Spinal cord (tissue), 9 donors: ENCODE measurements at regions not wholly inside any gene's neighbourhood (a gene's known extent, or its start where the extent isn't known, plus 50 kb on each side); places are given as distances from the start of the nearest gene placed in this dataset.

Source experiments
- DNase-seq, 6 donors: peaks; one replicate each; pipeline versions ENCODE4 v3.0.0 to v3.0.0-alpha.2; 2013 to 2015; ENCODE audit warnings: low spot score in 6 of 6, low read depth in 4 of 6
- H3K27ac ChIP-seq: one replicate; pipeline ENCODE4 v1.5.1; 2013; ENCODE audit warnings: low read depth, low read length, control low read depth
- H3K27me3 ChIP-seq: one replicate; pipeline ENCODE4 v1.6.1; 2013; ENCODE audit warnings: low read length; ENCODE audit not compliant: control insufficient read depth, insufficient read depth
- H3K36me3 ChIP-seq: one replicate; pipeline ENCODE4 v1.6.1; 2013; ENCODE audit warnings: low read length; ENCODE audit not compliant: control insufficient read depth, insufficient read depth
- H3K4me1 ChIP-seq: one replicate; pipeline ENCODE4 v1.6.1; 2013; ENCODE audit warnings: low read length; ENCODE audit not compliant: control insufficient read depth, insufficient read depth
- H3K4me3 ChIP-seq: one replicate; pipeline ENCODE4 v1.5.1; 2013; ENCODE audit warnings: low read depth, low read length, control low read depth
- H3K9me3 ChIP-seq: one replicate; pipeline ENCODE4 v1.6.1; 2013; ENCODE audit warnings: low read length; ENCODE audit not compliant: control insufficient read depth, insufficient read depth
- WGBS: methylation state at CpG from one replicate; pipeline ENCODE4 v1.1.5; 2013; ENCODE audit warnings: missing lambda C conversion rate; ENCODE audit not compliant: insufficient coverage; 5-methylcytosine and 5-hydroxymethylcytosine counted together
- donor health status: healthy.

DNA sequence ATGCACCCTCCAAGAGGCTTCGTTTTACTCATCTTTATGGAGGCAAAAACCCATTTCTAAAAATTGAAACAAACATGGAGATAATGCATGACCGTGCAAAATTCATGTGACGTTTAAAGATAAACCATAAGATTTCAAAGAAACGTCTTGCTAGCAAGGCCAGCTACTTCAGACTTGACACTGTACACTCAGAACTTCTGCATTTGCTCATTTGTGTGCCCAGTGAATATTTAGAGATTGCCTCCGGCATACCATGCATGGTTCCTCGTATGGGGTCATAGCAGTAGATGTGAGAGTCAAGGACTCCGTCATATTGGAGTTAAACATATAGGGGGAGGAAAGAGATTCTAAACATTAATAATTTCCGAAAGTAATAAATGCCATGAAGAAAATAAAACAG is 78.6 kb upstream of the NEURL1B start:
- no peak for DNase-seq
- Histone ChIP-seq H3K4me3 (no peak overlapping the region), H3K27ac (no peak overlapping the region), H3K9me3 (no peaks in the 10 kb centered on the region), H3K4me1 (peaks cover 18% of the 10 kb centered on the region), H3K36me3 (no peaks in the 10 kb centered on the region), H3K27me3 (no peaks in the 10 kb centered on the region)
- 100% methylated on average over 4 of the region's 8 CpGs for WGBS

DNA sequence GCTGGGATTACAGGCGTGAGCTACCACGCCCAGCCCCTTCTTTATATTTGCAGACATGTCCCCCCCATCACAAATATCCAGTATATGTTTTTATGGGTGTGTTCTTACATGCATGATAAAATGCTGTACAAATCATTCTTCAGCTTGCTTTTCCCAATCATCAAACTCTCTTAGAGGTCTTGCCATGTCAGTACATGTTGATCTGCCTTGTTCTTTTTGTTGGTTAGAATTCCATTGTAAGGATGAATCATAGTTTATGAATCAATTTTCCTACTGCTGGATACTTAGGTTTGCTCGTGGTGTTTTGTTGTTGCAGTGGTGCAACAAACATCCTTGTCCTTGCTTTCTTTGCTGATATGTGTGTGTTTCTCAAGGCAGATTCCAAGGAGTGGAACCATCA is 79.9 kb upstream of the NEURL1B start:
- Histone ChIP-seq H3K27ac (no peak overlapping the region), H3K27me3 (no peaks in the 10 kb centered on the region), H3K4me1 (peaks cover 29% of the 10 kb centered on the region), H3K36me3 (no peaks in the 10 kb centered on the region), H3K9me3 (no peaks in the 10 kb centered on the region), H3K4me3 (no peak overlapping the region)
- DNase-seq = no peak
- no CpG with 5 or more reads among the region's 3 CpGs for WGBS

DNA sequence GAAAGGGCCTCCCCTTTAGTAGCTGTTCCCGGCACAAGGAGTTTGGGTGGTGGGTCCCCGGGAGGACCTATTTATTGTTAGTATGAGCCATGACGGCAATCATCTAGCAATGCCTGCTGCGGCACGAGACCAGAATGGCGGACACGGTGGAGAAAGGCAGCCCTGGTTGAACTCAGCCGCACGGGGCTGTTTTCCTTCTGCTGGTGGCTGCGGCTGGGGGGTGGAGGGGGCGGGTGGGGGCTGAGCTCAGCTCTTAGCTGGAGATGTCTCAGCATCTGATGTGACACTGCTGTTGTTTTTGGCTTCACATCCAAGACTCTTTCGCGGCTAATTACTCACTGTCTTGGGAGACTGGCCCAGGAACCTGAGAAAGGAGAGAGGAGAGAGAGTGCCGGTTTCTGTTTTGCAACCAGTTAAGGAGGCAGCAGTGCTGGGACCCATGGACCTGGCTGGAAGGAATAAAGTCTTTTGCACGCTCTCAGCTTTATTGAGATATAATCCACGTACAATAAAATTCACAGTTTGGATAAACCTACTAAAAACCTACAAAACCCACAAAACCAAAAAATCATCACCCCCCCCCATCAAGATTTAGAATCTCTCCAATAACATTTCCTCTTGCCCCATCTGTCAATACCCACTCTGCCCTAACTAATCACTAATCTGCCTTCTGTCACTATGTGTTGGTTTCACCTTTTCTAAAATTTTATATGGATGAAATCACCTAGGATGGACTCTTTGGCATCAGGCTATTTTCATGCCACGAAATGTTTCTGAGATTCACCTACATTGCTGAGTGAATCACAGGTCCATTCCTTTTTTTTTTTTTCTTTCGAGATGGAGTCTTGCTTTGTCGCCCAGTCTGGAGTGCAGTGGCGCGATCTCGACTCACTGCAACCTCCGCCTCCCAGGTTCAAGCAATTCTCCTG is 81.8 kb upstream of the NEURL1B start:
- peak in 3 of 6 donors; percentile 12 to 80 (median 72) for DNase-seq
- no peak overlapping the region for H3K27ac ChIP-seq
- no peaks in the 10 kb centered on the region for H3K27me3 ChIP-seq
- 48% methylated on average over 17 of the region's 23 CpGs for WGBS
- H3K4me1 ChIP-seq = peaks cover 26% of the 10 kb centered on the region
- H3K4me3 ChIP-seq = no peak overlapping the region
- no peaks in the 10 kb centered on the region for H3K36me3 ChIP-seq
- no peaks in the 10 kb centered on the region for H3K9me3 ChIP-seq

GRCh38 chr5:172558076-172558976 is 82.7 kb upstream of the NEURL1B start:
- Histone ChIP-seq H3K27ac (no peak overlapping the region), H3K36me3 (no peaks in the 10 kb centered on the region), H3K9me3 (no peaks in the 10 kb centered on the region), H3K4me3 (no peak overlapping the region), H3K4me1 (peaks cover 30% of the 10 kb centered on the region), H3K27me3 (no peaks in the 10 kb centered on the region)
- DNase-seq = no peak
- 67% methylated on average over 15 of the region's 17 CpGs for WGBS

DNA sequence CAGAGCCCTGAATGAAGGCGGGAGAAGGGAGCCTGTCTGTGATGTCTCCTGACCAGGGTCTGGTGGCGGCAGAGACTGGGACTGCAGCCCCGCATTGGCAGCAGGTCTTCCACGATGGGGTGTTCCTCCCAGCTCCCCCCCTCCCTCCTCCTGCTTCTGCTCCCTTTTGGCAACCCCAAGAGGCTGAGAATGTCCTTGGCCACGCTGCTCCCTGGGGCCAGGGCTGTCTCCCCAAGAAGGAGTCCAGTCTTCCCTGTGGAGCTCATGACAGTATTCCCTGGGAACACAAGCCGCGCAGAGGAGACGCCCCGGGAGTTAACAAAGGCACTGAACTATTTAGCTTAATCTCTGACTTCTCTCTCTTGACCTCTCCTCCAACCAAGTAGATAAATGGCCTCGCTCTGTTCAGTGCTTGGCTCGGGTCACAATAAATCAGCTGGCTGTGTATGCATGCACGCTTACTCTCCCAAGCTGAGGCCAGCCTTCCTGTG is 84.0 kb upstream of the NEURL1B start:
- peak in 3 of 6 donors; percentile 15 to 75 (median 63) for DNase-seq
- Histone ChIP-seq H3K36me3 (no peaks in the 10 kb centered on the region), H3K27ac (peak overlapping the region; percentile 25), H3K9me3 (no peaks in the 10 kb centered on the region), H3K4me3 (no peak overlapping the region), H3K27me3 (no peaks in the 10 kb centered on the region), H3K4me1 (peaks cover 30% of the 10 kb centered on the region)
- WGBS = 16% methylated on average over 11 of the region's 12 CpGs

DNA sequence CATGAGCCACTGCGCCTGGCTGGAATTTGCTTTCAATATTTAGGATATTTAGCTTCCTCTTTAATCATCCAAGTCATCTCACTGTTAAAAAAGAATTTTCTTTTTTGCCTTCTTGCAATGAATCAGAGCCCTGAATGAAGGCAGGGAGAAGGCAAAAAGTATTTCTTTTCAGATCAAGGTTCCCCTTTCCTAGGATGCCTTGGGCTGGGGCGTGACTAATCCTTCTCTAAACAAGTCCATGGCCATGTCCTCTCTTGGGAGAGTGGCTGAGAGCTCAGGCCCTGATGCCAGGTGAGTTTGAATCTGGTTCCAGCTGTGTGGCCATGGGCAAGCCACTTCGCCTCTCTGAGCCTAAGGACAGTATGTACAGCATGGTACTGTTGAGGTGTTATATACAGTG is 84.8 kb upstream of the NEURL1B start:
- Histone ChIP-seq H3K9me3 (no peaks in the 10 kb centered on the region), H3K4me3 (no peak overlapping the region), H3K36me3 (no peaks in the 10 kb centered on the region), H3K27ac (no peak overlapping the region), H3K27me3 (no peaks in the 10 kb centered on the region), H3K4me1 (peaks cover 30% of the 10 kb centered on the region)
- no CpG with 5 or more reads among the region's 3 CpGs for WGBS
- no peak for DNase-seq

DNA sequence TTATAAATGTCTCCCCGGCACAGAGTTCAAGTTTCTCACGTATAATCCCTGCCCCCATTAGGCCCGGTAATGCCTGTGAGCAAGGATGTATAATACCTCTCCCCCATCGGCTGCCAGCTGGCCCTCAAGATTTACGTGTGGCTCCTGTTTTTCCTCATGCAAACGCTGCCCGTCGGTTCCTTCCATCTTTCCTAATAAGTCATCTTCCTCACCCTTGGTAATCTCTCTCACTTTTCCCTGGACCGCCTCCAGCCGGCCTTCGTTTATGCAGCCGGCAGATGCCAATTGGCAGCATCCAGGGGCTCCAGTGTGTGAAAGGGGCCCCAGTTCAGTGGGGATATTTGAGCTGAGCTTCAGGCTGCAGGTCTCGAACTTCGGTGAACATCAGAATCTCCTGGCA is 86.5 kb upstream of the NEURL1B start:
- no peaks in the 10 kb centered on the region for H3K36me3 ChIP-seq
- no peak overlapping the region for H3K27ac ChIP-seq
- DNase-seq = no peak
- H3K9me3 ChIP-seq = no peaks in the 10 kb centered on the region
- no peak overlapping the region for H3K4me3 ChIP-seq
- peaks cover 34% of the 10 kb centered on the region for H3K4me1 ChIP-seq
- WGBS = 70% methylated on average over 14 of the region's 14 CpGs
- no peaks in the 10 kb centered on the region for H3K27me3 ChIP-seq

DNA sequence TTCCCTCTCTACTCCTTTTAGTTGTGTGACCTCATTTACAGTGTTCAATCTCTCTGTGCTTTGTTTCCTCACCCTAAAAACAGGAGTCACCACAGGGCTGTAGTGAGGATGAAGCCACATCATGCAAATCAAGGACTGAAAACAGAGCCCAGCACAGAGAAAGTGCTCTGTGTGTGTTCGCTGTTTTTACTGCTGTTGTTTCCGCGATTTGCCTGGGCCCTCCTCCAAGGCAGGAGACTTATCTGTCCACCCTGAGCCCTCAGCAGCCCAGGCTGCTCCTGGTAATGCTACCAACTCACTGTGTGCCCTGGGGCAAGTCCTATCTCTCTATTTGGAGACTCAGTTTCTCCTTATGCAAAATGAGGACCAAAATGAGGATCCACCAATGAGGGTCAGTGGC is 87.2 kb upstream of the NEURL1B start:
- Histone ChIP-seq H3K27me3 (no peaks in the 10 kb centered on the region), H3K36me3 (no peaks in the 10 kb centered on the region), H3K27ac (no peak overlapping the region), H3K4me1 (peaks cover 36% of the 10 kb centered on the region), H3K4me3 (no peak overlapping the region), H3K9me3 (no peaks in the 10 kb centered on the region)
- no peak for DNase-seq
- WGBS = 40% methylated on average over 3 of the region's 3 CpGs

DNA sequence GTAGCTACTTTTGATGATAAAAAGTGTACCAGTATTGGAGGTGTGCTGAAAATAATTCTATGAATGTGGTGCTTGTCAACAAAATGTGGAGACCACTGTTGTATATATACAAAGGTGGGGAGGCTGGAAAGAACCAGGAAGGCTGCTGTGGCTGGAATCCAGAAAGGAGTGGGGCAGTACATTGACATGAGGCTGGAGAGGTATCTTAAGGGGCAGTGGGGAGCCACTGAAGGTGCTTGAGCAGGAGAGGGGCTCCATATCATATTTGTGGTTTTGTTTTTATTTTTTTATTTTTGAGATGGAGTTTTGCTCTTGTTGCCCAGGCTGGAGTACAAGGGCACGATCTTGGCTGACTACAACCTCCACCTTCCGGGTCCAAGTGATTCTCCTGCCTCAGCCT is 87.9 kb upstream of the NEURL1B start:
- DNase-seq = no peak
- peaks cover 33% of the 10 kb centered on the region for H3K4me1 ChIP-seq
- 83% methylated on average over 1 of the region's 2 CpGs for WGBS
- no peaks in the 10 kb centered on the region for H3K36me3 ChIP-seq
- no peak overlapping the region for H3K27ac ChIP-seq
- no peaks in the 10 kb centered on the region for H3K9me3 ChIP-seq
- no peaks in the 10 kb centered on the region for H3K27me3 ChIP-seq
- H3K4me3 ChIP-seq = no peak overlapping the region
